Erythroblast (primary cell): ENCODE measurements at regions not wholly inside any gene's neighbourhood (a gene's known extent, or its start where the extent isn't known, plus 50 kb on each side); places are given as distances from the start of the nearest gene placed in this dataset.

Experiments
- GATA1 ChIP-seq: IDR thresholded peaks from 2 replicates; pipeline ENCODE4 v1.6.1; 2011; ENCODE audit warnings: low read depth, mild to moderate bottlenecking, control low read depth, low read length, moderate library complexity
- POLR2A ChIP-seq: IDR thresholded peaks from 2 replicates; pipeline ENCODE4 v1.6.1; 2011; ENCODE audit warnings: mild to moderate bottlenecking, low read length

DNA sequence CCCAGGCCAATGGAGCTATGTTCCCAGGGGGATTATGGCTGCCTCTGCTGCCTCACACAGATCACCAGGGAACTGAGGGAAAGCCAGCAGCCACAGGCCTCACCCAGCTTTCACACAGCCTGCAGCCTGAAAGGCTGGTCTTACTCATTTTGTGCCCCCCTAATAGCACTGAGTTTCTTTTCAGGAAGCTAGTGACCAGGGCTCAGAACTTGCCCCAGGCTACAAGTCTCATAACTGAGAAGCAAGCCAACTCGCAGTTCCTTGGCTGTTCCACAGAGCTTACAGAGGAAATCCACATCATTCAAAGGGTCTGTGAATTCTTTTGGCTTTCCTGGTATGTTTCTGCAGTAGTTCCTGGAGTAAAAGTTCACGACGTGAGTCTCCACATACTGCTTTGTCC is 524.8 kb upstream of the GJE1 start:
- TF ChIP-seq POLR2A, result no peak
- no peak for TF ChIP-seq GATA1
